GM18867 (cell line): ENCODE measurements at regions not wholly inside any gene's neighbourhood (a gene's known extent, or its start where the extent isn't known, plus 50 kb on each side); places are given as distances from the start of the nearest gene placed in this dataset.

Experiments used
- ATAC-seq: cut with Tn5 transposase; IDR thresholded peaks from one replicate; pipeline ENCODE4 v1.9.1; 2021; ENCODE audit warnings: mild to moderate bottlenecking, moderate library complexity; ENCODE audit not compliant: unreplicated experiment

- ATAC-seq: no peak
These were observed 1081.0 kb downstream of the VRK1 start for GRCh38 chr14:97878206-97878605.

- ATAC-seq: no peak
These were observed 1081.5 kb downstream of the VRK1 start for GRCh38 chr14:97878727-97879126.

- ATAC-seq: no peak
These were observed 1090.5 kb downstream of the VRK1 start for GRCh38 chr14:97887690-97888089.

GRCh38 chr14:97888331-97888730 lies 1091.1 kb downstream of the VRK1 start:
- no peak for ATAC-seq

- ATAC-seq: no peak
These were observed 1094.3 kb downstream of the VRK1 start for GRCh38 chr14:97891515-97891914.

- ATAC-seq: no peak
These were observed 1097.4 kb downstream of the VRK1 start for GRCh38 chr14:97894552-97894951.

- no peak for ATAC-seq
These were observed 1103.1 kb downstream of the VRK1 start for GRCh38 chr14:97900196-97900854.

GRCh38 chr14:97902630-97903029 lies 1105.4 kb downstream of the VRK1 start:
- no peak for ATAC-seq

- no peak for ATAC-seq
These were observed 1106.6 kb downstream of the VRK1 start for GRCh38 chr14:97903821-97904220.

GRCh38 chr14:97912217-97912616 lies 1115.0 kb downstream of the VRK1 start:
- no peak for ATAC-seq

- no peak for ATAC-seq
These were observed 1118.9 kb downstream of the VRK1 start for GRCh38 chr14:97916100-97916499.

GRCh38 chr14:97916669-97917568 lies 1119.7 kb downstream of the VRK1 start:
- ATAC-seq: no peak

GRCh38 chr14:97920201-97920600 lies 1123.0 kb downstream of the VRK1 start:
- ATAC-seq: no peak

- no peak for ATAC-seq
These were observed 1124.1 kb downstream of the VRK1 start for GRCh38 chr14:97921296-97921695.

- no peak for ATAC-seq
These were observed 1127.9 kb downstream of the VRK1 start for GRCh38 chr14:97924922-97925613.

GRCh38 chr14:97930166-97930565 lies 1133.0 kb downstream of the VRK1 start:
- no peak for ATAC-seq

- no peak for ATAC-seq
These were observed 1134.1 kb downstream of the VRK1 start for GRCh38 chr14:97931273-97931672.

GRCh38 chr14:97942921-97943320 lies 1145.7 kb downstream of the VRK1 start:
- no peak for ATAC-seq

GRCh38 chr14:97943619-97944018 lies 1146.4 kb downstream of the VRK1 start:
- no peak for ATAC-seq

- no peak for ATAC-seq
These were observed 1147.2 kb downstream of the VRK1 start for GRCh38 chr14:97944380-97944779.

- ATAC-seq: no peak
These were observed 1148.4 kb downstream of the VRK1 start for GRCh38 chr14:97945631-97946030.

- ATAC-seq: no peak
These were observed 1149.1 kb downstream of the VRK1 start for GRCh38 chr14:97946240-97946639.
